GM19467 (cell line): ENCODE measurements at regions not wholly inside any gene's neighbourhood (a gene's known extent, or its start where the extent isn't known, plus 50 kb on each side); places are given as distances from the start of the nearest gene placed in this dataset.
"Not testable (repeated sequence)": the region's sequence is repeated elsewhere in the genome, so short reads cannot be mapped to it uniquely, and the experiment has no call there.

Experiments
- ATAC-seq: cut with Tn5 transposase; IDR thresholded peaks from one replicate; pipeline ENCODE4 v1.9.1; 2021; ENCODE audit warnings: mild to moderate bottlenecking, moderate library complexity; ENCODE audit not compliant: unreplicated experiment

DNA sequence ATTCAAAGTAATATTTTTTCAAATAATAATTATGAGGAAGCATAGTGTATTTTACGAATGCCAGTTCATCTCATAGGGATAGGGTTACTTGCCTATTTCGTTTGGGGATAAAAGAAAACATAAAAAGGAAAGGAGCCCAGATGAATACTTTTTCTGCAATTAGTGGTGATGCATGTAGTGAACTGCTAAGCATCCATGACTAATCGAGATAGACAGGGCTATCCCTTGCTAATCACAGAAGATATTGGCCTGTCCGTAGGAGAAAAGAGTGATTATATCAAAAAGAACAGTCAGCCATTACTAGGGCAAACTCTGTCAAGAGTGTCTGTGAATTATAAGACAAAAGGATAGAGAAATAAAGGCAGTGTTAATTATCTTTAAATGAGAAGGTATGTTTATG is 746.1 kb downstream of the C4orf33 start:
- ATAC-seq: no peak

DNA sequence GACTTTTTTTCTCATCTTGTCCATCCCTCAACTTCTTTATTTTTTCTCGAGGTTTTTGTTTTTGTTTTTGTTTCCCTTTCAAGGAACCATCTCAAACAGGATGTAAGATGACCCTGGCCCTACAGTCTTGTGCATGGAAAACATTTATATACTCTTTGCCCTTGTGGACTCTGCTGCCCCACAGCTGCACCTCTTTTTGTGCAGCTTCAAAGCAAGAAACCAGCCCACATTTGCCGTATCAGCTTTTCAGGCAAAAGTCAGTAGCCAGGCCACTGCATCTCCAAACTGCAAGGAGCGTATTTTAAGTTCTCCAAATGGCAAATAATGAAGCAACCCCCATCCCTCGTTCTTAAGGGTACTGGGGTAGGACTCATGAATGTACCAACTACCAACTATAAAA is 756.5 kb downstream of the C4orf33 start:
- ATAC-seq: no peak

DNA sequence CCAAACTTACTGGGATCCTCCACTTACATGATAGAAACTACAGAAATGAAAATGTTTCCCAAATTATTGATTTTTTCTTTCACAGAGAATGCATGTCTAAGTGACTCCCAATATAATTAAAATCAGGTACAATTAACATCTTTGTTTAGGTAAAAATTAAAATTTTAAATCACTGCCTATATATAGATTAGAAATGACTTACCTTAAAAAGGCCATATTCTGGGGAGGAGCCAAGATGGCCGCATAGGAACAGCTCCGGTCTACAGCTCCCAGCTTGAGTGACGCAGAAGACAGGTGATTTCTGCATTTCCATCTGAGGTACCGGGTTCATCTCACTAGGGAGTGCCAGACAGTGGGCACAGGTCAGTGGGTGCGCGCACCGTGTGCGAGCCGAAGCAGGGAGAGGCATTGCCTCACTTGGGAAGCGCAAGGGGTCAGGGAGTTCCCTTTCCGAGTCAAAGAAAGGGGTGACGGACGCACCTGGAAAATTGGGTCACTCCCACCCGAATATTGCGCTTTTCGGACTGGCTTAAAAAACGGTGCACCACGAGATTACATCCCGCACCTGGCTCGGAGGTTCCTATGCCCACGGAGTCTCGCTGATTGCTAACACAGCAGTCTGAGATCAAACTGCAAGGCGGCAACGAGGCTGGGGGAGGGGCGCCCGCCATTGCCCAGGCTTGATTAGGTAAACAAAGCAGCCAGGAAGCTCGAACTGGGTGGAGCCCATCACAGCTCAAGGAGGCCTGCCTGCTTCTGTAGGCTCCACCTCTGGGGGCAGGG is 757.9 kb downstream of the C4orf33 start:
- ATAC-seq: not testable (repeated sequence)

DNA sequence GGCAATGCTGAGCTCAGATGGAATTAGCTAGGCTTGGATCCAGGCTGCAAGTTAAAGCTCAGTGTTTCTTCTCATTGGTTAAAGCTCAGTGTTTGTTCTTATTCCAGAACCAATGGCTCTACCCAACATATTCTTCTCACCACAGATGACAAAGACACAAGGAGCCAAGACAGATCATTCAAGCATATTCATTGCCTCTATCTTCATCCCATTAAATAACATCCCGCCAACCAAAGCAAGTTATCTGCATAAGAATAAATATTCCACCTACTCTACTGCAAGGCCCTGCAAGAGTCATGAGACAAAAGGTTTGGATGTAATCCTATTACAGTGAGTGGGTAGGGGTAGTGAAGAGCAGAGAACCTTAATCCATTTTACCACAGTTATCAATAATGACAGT is 766.5 kb downstream of the C4orf33 start:
- no peak for ATAC-seq

DNA sequence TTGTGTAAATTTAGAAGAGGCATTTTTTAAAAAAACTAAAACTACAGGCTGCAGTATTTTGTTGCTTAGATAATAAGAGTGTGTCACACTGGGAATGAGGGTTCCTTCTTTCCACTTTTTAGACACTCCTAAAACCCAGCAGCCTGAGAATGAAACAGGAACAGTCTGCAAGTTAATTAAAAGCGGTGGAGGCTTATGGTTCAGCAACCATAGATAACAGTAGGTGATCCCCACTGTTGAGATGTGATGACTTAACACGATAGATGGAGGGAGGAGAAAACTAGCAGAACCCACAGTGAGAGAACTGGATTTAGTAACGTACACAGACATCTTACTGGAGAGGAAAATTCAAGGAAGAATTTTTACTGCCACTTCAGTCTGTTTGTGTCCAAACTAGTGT is 767.3 kb downstream of the C4orf33 start:
- ATAC-seq: no peak

DNA sequence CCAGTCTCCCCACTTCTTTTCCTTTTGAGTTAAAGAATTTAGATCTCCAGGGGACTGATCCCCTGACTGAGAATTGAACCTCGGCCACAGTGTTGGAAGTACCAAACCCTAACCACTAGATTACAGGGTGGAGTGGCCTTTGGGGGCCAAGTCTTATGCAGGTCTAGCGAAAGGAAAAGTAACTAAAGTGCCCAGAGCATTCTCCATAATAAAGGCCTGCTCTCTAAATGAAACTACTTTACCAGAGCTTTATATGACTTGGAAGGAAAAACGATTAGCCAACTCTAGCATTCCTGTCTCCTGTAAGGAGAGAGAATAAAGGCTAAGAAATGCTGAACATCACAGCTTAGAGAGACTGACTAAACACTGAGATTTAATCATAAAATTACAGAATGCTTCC is 788.0 kb downstream of the C4orf33 start:
- no peak for ATAC-seq

DNA sequence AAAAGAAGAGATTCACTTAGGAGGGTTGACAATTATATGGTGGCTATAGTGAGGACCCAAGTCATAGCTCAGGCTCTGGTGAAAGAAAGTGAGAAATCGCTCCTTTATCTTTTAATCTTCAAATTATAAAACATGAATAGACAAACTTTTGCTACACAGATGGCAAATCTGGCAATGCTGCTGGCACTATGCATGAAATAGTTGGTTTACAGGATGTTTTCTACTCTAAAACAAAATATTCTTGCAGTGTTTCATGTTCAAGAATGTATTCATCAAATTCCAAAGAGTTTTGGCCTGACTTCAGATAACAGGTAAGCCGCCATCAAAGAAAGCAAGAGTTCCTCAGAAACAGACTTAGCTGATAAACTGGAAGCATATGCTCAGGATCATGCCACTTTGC is 801.2 kb downstream of the C4orf33 start:
- no peak for ATAC-seq

DNA sequence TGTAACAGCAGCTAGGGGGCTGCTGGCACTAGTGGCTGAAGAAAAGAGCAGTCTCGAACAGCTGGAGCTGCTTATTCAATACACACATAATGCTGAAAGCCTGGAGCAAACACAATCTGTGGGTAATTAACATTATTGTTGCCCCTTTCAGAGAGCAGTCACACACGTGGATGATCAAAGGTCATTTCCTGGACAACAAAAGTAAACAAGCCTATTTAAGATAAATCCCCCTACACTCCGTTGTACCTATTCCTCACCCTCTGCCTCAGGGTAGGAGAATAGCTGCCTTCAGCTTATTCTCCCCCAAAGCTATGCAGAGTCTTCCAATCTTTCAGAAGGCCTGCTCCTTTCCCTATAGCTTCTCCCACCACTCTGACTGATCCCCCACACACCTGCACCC is 803.9 kb downstream of the C4orf33 start:
- ATAC-seq: no peak

DNA sequence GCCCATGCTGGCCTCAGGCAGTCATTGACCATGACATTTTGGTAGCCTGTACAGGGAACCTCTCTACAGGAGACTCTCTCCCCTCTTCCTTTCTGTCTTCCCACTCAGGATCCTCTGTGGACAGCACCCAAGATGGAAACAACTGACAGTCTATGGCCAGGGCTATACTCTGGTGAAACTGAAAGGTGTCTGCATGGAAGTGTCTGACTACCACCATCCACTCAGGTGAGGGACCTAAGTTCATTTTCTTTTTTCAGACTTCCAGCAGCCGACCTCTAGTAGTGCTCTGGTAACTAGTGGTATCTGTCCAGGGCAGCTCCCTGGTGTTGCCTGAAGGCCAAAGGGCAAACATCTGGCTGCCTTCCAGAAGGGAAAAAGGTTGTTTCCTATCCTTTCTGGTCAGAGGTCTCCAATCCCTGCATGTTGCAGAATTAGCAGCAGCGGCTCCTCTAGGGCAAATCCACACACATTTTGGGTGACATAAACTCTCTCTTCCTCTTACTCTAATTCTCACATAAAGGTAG is 804.5 kb downstream of the C4orf33 start:
- no peak for ATAC-seq

DNA sequence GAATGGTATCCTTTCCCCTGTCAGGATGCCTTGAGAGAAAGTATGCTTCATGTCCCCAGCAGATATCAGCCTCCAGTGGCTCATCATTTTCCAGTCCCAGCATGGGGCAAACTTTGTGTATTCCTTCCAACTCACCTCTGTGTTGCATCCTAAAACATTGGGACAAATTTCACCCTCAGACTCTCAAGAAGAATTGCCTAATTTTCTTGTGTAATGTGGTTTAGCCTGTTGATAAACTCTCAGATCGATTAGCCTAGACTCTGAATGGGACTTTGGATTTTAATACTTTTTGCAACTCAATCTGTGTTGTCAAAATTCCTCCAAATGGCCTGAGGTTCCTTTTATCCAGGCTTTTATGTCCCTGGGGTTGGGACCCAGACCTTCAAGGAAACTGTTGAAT is 805.3 kb downstream of the C4orf33 start:
- ATAC-seq: no peak

DNA sequence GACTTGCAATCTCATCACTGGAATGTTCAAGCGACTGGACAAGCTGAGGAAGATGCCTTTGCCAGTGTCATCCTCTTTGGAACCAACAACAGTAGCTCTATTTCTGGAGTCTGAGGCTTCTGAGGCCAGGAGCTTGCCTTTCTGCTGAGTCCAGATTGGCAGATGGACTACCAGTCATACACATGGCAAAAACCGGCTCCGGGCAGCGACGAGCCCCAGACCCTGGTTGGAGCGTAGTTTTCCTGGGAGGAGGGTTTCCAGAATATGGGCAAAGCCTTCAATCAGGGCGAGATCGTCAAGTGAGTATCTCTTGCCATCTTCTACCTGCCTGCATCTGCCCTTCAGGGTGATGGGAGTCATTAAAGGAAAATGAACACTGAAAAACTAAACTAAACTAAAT is 807.9 kb downstream of the C4orf33 start:
- ATAC-seq: no peak

DNA sequence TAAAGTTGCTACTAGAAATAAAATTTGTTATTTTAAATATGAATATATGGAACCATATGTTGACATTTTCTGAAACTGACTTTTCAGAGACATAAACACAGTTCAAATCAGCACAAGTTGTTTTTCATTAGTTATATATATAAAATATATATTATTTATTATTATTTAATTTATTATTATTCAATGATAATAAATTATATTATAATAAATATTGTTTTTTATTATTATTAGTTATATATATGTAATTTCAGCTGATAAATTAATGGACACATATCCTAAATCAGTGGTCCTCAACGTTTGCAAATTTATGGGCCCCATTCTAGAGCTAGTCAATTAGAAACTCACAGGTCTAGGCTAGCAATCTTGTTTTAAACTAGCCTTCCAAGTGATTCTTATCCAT is 809.3 kb downstream of the C4orf33 start:
- ATAC-seq: no peak

DNA sequence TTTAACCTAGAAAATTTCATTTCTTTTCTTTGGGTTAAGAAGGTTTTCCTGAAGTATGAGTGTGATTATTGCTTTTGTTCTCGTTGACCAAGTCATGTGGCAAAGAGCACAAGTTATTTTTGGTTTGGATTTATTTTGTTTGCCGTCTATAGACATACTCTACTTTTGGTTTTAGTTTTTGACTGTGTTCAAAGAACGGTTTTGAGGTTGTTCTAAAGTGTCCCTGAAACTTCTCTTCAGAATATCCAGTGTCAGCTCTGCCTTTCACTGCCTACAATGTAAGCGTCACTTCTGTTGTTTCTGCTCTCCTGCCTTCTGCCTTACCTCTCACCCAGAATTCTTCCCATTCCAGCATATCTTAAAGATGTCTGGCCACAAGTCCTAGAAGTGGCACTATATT is 812.2 kb downstream of the C4orf33 start:
- ATAC-seq: no peak

DNA sequence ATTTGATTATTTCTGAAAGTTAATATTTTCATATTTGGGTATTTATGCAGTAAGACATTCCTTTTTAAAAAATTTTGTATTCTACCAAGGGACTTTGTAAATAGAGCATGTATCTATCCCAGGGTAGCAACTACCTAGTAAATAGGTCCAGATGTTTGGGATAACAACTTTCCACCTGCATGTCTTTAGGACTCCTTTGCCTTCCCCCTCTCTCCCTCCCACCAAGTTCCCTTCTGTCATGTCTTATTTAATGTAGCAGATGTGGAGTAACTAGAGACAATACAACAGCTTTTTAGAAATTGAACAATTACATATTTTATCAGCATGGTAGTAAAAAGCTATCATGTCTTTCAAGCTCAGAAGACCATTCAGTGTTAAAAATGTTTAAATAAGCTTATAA is 821.0 kb downstream of the C4orf33 start:
- no peak for ATAC-seq

DNA sequence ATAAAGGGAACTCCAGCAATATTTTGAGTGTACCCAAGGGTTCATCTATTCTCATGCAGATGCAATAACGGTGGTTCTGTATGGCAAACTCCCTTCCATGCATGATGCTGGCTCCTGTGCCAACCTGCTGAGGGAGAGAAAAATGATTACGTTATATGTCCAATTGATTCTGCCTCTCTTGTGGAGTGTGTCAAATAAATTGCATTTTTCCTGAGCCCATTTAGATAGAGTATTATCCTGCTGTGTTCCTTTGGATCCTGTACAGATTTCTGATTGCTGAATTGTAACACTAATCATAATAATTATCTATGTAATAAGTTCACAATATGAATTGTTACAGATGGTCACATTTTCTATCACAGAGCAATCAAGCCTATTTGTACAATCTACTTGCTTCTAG is 821.7 kb downstream of the C4orf33 start:
- ATAC-seq: no peak

DNA sequence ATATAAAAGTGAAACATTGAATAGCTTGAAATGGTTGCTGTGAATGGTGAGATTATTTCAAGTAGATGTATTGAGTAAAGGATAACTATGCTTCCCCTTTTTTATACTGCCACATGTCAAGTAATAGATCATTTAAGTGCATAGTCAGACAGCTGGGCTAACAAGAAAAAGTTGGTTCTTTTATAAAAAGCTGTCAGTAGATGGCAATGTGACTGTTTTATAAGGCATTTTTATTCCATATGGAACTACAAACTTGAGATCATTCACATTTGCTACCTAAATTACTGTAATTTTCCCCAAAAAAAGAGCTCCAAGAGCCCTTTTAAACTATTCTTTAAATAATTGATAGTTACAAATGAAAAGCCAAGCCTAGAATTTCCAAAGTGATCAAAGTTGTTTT is 831.0 kb downstream of the C4orf33 start:
- ATAC-seq: no peak

DNA sequence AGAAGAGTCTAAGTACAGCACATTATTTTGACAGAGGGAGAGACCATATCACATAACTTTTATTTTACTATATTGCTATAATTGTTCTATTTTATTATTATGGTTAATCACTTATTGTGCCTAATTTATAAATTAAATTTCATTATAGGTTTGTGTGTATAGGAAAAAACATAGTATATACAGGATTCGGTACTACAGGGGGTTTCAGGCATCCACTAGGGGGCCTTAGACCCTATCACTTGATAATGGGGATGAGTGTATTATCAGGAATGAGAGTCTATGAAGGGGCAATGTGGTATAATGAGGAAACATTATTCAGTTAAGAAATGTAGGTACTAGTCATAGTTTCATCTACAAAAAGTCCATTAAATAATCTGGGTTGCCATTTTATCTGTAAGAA is 833.1 kb downstream of the C4orf33 start:
- ATAC-seq: peak; percentile 74

DNA sequence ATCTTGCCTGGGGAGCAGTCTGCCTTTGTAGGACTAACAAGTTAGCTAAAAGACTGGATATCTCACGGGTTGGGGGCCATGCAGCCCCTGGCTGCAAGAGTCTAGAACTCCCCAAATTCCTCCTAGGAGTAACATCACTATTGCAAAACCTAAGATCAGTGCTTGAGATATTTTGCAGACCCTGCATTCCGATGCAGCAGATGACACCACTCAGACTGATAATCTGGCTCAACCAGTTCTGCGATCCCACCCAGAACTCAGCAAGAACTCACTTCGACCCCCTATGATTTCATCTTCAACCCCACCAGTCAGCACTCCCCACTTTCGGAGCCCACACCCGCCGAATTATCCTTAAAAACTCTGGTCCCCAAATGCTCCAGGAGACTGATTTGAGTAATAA is 834.0 kb downstream of the C4orf33 start:
- no peak for ATAC-seq

DNA sequence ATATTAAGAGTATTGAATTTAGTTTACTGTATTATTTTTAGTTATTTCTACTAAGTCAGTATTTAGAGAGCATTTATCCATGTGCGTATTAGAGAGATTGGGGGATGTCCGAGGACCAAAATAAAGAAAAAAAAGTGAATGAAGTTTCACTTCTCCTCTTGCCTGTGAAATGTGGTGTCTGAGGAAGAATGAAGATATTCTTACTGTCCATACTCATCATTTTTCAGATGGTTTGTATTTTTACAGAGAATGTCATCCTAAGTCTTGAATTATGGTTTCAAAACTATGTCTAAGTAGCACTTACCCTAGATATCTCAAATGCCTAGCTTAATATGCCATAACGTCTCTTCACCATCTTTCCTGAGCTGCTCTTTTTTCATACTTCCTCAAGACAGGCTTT is 854.3 kb downstream of the C4orf33 start:
- ATAC-seq: no peak

DNA sequence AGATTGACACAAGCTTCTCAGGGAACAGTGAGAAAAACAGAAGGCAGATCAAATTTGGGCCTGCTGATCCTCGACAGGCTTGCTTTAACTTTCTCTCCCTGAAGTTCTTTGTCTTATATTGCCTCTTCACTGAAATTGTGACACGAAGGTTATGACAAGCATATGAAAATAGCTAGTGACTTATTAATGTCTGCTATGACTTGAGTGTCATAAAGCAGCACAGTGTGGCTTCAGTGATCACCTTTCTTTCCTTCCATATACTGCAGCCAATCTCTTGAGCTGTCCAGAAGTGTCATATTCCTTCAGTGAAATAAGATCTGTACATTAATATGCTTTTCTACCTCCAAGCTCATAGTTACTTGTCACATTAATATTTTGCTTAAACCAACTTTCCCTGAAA is 870.2 kb downstream of the C4orf33 start:
- ATAC-seq: no peak

DNA sequence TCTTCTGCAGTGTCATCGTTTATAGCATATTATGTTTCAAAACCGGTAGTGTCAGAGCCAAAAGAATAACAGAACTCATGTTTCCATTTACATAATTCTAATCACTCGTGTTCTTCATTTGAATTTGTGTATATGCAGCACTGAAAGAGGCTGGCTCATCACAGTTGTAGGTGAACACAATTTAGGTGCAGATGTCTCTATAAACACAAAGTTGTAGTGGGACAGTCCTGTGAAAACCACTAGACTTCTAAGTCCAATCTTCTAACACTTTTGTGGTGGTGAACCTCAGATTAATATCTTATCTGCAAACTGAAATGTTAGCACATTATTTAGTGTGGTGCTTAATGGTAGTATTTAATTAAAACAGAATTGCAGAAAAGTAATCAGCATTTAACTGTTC is 872.4 kb downstream of the C4orf33 start:
- ATAC-seq: no peak

DNA sequence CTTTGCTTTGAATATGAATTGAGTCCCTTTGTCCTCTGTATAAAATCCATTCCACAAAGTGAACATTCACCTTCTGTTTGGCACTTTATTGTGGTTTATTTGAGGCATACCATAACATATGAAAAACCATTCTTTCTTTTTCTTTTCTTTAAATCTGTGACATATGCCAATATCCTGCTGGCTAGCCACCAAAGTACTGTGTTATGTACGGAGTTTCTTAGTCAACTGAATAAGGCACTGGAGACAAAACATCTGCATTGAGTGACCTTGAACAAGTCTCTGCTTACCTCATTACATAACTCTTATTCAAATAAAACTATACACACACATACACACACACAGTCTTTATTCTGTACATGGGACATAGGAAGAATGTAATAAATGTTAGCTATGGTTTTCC is 872.8 kb downstream of the C4orf33 start:
- no peak for ATAC-seq

DNA sequence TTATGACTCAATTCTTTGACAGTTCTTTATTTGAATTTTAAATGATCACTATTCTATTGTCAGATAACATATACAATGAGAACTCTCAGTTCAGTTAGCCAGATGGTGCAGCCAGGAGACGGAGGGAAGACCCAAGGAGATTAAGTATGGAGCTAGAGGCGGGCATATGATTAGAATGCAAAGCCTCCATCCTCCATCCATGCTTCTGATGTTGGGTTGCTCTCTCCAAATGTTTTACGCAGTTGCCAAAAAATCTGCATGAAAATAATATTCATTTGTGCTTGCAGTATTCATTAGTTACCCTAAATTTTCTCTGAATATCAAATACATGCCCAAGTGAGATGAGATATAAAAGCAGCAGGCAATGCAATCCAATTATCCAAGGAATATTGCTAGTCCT is 874.8 kb downstream of the C4orf33 start:
- ATAC-seq: no peak
